MCF 10A (cell line): ENCODE measurements at regions not wholly inside any gene's neighbourhood (a gene's known extent, or its start where the extent isn't known, plus 50 kb on each side); places are given as distances from the start of the nearest gene placed in this dataset.

Source experiments
- BruUV-seq: library from RNA; stranded (reverse); fragments of 400-500 nt; replicated peaks from 2 replicates; lab custom pipeline; 2021; lab: Mats Ljungman, UMichigan
- CTCF ChIA-PET: fragments of 300-600 bp; sonication (Branson Sonifier 250); formaldehyde crosslinking; extraction: SDS; loops from one replicate; lab custom pipeline; 2021; ENCODE audit warnings: antibody characterized with exemption, inconsistent platforms; lab: Yijun Ruan, JAX
- POLR2A ChIA-PET: fragments of 300-600, 350-650 bp; sonication (Branson Sonifier 250); formaldehyde crosslinking; extraction: SDS; loops from one replicate; lab custom pipeline; 2020; ENCODE audit warnings: antibody characterized with exemption, inconsistent platforms; lab: Yijun Ruan, JAX
- DNase-seq: peaks from one replicate; pipeline ENCODE4 v3.0.0-alpha.2; 2018; ENCODE audit not compliant: unreplicated experiment
- H3K27ac Mint-ChIP-seq: one replicate; pipeline ENCODE4 v1.8.0; 2022; ENCODE audit warnings: mild to moderate bottlenecking, low read depth, mixed read lengths; ENCODE audit not compliant: unreplicated experiment
- H3K27me3 Mint-ChIP-seq: one replicate; pipeline ENCODE4 v1.8.0; 2022; ENCODE audit warnings: mixed read lengths; ENCODE audit not compliant: insufficient read depth, unreplicated experiment
- H3K36me3 Mint-ChIP-seq: one replicate; pipeline ENCODE4 v1.8.0; 2022; ENCODE audit warnings: mild to moderate bottlenecking, moderate library complexity, mixed read lengths; ENCODE audit not compliant: insufficient read depth, unreplicated experiment
- H3K4me1 Mint-ChIP-seq: one replicate; pipeline ENCODE4 v1.8.0; 2022; ENCODE audit warnings: mixed read lengths; ENCODE audit not compliant: insufficient read depth, unreplicated experiment
- H3K4me3 Mint-ChIP-seq: one replicate; pipeline ENCODE4 v1.8.0; 2022; ENCODE audit warnings: mild to moderate bottlenecking, moderate library complexity, mixed read lengths; ENCODE audit not compliant: unreplicated experiment
- H3K9me3 Mint-ChIP-seq: one replicate; pipeline ENCODE4 v1.8.0; 2022; ENCODE audit warnings: mixed read lengths; ENCODE audit not compliant: unreplicated experiment
- intact Hi-C: fragments of 100-400 bp; cut with micrococcal nuclease; formaldehyde crosslinking; loops from 2 replicates; pipeline ENCODE4 v1.14.1; 2022
- TF ChIP-seq, protein P1 (sequence below): fragments of 200-600 bp; IDR thresholded peaks from one replicate; pipeline ENCODE4 v1.8.0; 2022; ENCODE audit warnings: antibody characterized with exemption, mild to moderate bottlenecking; ENCODE audit not compliant: unreplicated experiment

DNA sequence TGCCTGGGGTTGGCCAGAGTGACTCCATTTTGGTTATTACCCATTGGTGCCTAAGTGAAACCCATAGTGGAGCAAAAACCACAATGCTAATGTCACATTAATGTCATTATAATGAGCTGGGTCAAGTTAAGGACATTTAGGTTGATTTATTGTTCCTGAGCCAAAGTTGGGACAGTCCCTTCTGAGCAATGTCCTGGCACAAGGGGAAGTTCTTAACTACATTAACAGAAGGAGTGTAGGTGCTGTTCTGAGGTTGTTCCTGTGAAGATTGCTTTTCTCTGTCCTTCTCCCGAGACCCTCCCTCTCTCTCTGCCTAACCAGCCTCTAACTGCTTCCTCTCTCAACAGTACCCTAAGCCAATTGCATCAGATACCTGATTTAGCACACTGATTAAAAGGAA lies 1956.8 kb upstream of the PCDH10 start:
- no TSS peak for BruUV-seq
- Mint-ChIP-seq H3K4me1 (peaks cover 5% of the 10 kb centered on the region), H3K4me3 (no peak overlapping the region), H3K36me3 (no peaks in the 10 kb centered on the region), H3K27ac (no peak overlapping the region), H3K9me3 (peaks cover 22% of the 10 kb centered on the region), H3K27me3 (no peaks in the 10 kb centered on the region)
- ChIA-PET CTCF (interaction anchor here (0.9 kb wide), 1 partner anchor 12 kb away, joined by 3 read pairs; no protein-coding TSS in a partner anchor), POLR2A (no interaction called here)
- DNase-seq = no peak
- TF ChIP-seq, protein P1, sequence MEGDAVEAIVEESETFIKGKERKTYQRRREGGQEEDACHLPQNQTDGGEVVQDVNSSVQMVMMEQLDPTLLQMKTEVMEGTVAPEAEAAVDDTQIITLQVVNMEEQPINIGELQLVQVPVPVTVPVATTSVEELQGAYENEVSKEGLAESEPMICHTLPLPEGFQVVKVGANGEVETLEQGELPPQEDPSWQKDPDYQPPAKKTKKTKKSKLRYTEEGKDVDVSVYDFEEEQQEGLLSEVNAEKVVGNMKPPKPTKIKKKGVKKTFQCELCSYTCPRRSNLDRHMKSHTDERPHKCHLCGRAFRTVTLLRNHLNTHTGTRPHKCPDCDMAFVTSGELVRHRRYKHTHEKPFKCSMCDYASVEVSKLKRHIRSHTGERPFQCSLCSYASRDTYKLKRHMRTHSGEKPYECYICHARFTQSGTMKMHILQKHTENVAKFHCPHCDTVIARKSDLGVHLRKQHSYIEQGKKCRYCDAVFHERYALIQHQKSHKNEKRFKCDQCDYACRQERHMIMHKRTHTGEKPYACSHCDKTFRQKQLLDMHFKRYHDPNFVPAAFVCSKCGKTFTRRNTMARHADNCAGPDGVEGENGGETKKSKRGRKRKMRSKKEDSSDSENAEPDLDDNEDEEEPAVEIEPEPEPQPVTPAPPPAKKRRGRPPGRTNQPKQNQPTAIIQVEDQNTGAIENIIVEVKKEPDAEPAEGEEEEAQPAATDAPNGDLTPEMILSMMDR = no peak
- intact Hi-C loops = no loop called here

GRCh38 chr4:131207589-131207988 lies 1941.5 kb upstream of the PCDH10 start:
- Mint-ChIP-seq H3K27me3 (no peaks in the 10 kb centered on the region), H3K4me3 (no peak overlapping the region), H3K4me1 (no peaks in the 10 kb centered on the region), H3K9me3 (no peaks in the 10 kb centered on the region), H3K27ac (no peak overlapping the region), H3K36me3 (no peaks in the 10 kb centered on the region)
- intact Hi-C loops = no loop called here
- POLR2A ChIA-PET = no interaction called here
- TF ChIP-seq, protein P1 = no peak
- DNase-seq = no peak
- no TSS peak for BruUV-seq
- CTCF ChIA-PET = no interaction called here

- BruUV-seq = no TSS peak
- intact Hi-C loops = no loop called here
- Mint-ChIP-seq H3K27ac (no peak overlapping the region), H3K27me3 (no peaks in the 10 kb centered on the region), H3K4me1 (no peaks in the 10 kb centered on the region), H3K4me3 (no peak overlapping the region), H3K9me3 (no peaks in the 10 kb centered on the region), H3K36me3 (no peaks in the 10 kb centered on the region)
- TF ChIP-seq, protein P1 = no peak
- no peak for DNase-seq
- CTCF ChIA-PET = no interaction called here
- POLR2A ChIA-PET = no interaction called here
Observed at GRCh38 chr4:131248314-131248713, 1900.8 kb upstream of the PCDH10 start.

- TF ChIP-seq, protein P1 = no peak
- DNase-seq = no peak
- POLR2A ChIA-PET = no interaction called here
- H3K4me1 Mint-ChIP-seq = no peaks in the 10 kb centered on the region
- H3K27ac Mint-ChIP-seq = no peak overlapping the region
- no peaks in the 10 kb centered on the region for H3K27me3 Mint-ChIP-seq
- H3K9me3 Mint-ChIP-seq = no peaks in the 10 kb centered on the region
- H3K36me3 Mint-ChIP-seq = no peaks in the 10 kb centered on the region
- BruUV-seq = no TSS peak
- no peak overlapping the region for H3K4me3 Mint-ChIP-seq
- intact Hi-C loops = no loop called here
- CTCF ChIA-PET = no interaction called here
Observed at GRCh38 chr4:131251321-131251720, 1897.8 kb upstream of the PCDH10 start.
